Endodermal cell (in vitro differentiated cells): ENCODE measurements at regions not wholly inside any gene's neighbourhood (a gene's known extent, or its start where the extent isn't known, plus 50 kb on each side); places are given as distances from the start of the nearest gene placed in this dataset.

ENCODE experiments used
- DNase-seq: peaks from one replicate; pipeline ENCODE4 v3.0.0-alpha.2; 2017
- H3K27ac ChIP-seq: 2 replicates; pipeline ENCODE4 v1.5.1; 2013; ENCODE audit warnings: mild to moderate bottlenecking, low read depth, low read length, moderate library complexity
- H3K27me3 ChIP-seq: 2 replicates; pipeline ENCODE4 v1.6.1; 2013; ENCODE audit warnings: mild to moderate bottlenecking, low read length, moderate library complexity; ENCODE audit not compliant: insufficient read depth, control insufficient read depth, poor library complexity, severe bottlenecking
- H3K36me3 ChIP-seq: 2 replicates; pipeline ENCODE4 v1.7.0; 2013; ENCODE audit warnings: mild to moderate bottlenecking, low read length, moderate library complexity; ENCODE audit not compliant: control insufficient read depth, insufficient read depth
- H3K4me1 ChIP-seq: one replicate; pipeline ENCODE4 v1.7.0; 2013; ENCODE audit warnings: low read length; ENCODE audit not compliant: control insufficient read depth, insufficient read depth
- H3K4me3 ChIP-seq: 2 replicates; pipeline ENCODE4 v1.5.1; 2013; ENCODE audit warnings: mild to moderate bottlenecking, low read length, moderate library complexity
- H3K9ac ChIP-seq: 2 replicates; pipeline ENCODE4 v1.6.1; 2013; ENCODE audit warnings: mild to moderate bottlenecking, low read length, moderate library complexity; ENCODE audit not compliant: poor library complexity, severe bottlenecking; ENCODE audit errors: extremely low read depth
- H3K9me3 ChIP-seq: 2 replicates; pipeline ENCODE4 v1.6.1; 2013; ENCODE audit warnings: mild to moderate bottlenecking, low read length, moderate library complexity; ENCODE audit not compliant: control insufficient read depth
- H3K27ac Mint-ChIP-seq: 2 replicates; pipeline ENCODE4 v1.8.0; 2020; ENCODE audit warnings: mixed read lengths
- H3K27me3 Mint-ChIP-seq: 2 replicates; pipeline ENCODE4 v1.8.0; 2021; ENCODE audit warnings: mild to moderate bottlenecking, mixed read lengths; ENCODE audit not compliant: insufficient read depth
- H3K36me3 Mint-ChIP-seq: 2 replicates; pipeline ENCODE4 v1.8.0; 2020; ENCODE audit warnings: low read depth, mixed read lengths
- H3K4me1 Mint-ChIP-seq: 2 replicates; pipeline ENCODE4 v1.8.0; 2020; ENCODE audit warnings: mixed read lengths
- H3K4me3 Mint-ChIP-seq: 2 replicates; pipeline ENCODE4 v1.8.0; 2020; ENCODE audit warnings: mild to moderate bottlenecking, moderate library complexity, mixed read lengths
- H3K9me3 Mint-ChIP-seq: 2 replicates; pipeline ENCODE4 v1.8.0; 2020; ENCODE audit warnings: mild to moderate bottlenecking, mixed read lengths
- WGBS, 2 experiments: methylation state at CpG; one replicate each; pipeline versions ENCODE4 v1.1.5 to v1.1.7; 2013; ENCODE audit warnings: missing lambda C conversion rate in 2 of 2, mixed read lengths in 1 of 2; ENCODE audit not compliant: insufficient coverage in 1 of 2, insufficient read length in 1 of 2; 5-methylcytosine and 5-hydroxymethylcytosine counted together
- TF ChIP-seq, protein P1 (sequence below): fragments of 200-600 bp; sonication (generic); conservative IDR thresholded peaks from 2 replicates; pipeline ENCODE4 v1.5.0; 2021; ENCODE audit warnings: antibody characterized with exemption, mild to moderate bottlenecking

DNA sequence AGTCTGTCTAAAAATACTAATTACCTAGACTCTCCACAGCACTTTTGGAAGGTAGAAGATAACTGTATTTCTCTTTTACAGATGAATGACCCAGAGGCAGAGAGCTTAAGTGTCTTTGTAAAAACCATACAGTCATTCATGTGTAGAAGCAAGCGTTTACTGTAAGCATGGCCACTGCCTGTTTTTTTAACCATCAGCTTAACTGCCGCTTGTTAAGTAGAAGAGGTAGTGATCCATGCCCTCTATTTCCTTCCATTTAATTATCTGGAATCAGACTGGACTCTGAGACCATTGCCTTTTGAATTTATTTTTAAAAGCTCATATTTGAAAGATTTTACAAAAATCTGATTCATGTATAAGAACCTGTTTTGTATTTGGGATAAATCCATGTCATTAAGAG, 111.2 kb upstream of the TECRL start:
- peaks cover 2% of the 10 kb centered on the region for H3K9me3 Mint-ChIP-seq
- H3K36me3 ChIP-seq: no peaks in the 10 kb centered on the region
- H3K27me3 Mint-ChIP-seq: no peaks in the 10 kb centered on the region
- no peak overlapping the region for H3K27ac Mint-ChIP-seq
- TF ChIP-seq, protein P1, sequence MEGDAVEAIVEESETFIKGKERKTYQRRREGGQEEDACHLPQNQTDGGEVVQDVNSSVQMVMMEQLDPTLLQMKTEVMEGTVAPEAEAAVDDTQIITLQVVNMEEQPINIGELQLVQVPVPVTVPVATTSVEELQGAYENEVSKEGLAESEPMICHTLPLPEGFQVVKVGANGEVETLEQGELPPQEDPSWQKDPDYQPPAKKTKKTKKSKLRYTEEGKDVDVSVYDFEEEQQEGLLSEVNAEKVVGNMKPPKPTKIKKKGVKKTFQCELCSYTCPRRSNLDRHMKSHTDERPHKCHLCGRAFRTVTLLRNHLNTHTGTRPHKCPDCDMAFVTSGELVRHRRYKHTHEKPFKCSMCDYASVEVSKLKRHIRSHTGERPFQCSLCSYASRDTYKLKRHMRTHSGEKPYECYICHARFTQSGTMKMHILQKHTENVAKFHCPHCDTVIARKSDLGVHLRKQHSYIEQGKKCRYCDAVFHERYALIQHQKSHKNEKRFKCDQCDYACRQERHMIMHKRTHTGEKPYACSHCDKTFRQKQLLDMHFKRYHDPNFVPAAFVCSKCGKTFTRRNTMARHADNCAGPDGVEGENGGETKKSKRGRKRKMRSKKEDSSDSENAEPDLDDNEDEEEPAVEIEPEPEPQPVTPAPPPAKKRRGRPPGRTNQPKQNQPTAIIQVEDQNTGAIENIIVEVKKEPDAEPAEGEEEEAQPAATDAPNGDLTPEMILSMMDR: no peak
- no peak overlapping the region for H3K4me3 ChIP-seq
- no peak overlapping the region for H3K4me3 Mint-ChIP-seq
- no peaks in the 10 kb centered on the region for H3K27me3 ChIP-seq
- no peaks in the 10 kb centered on the region for H3K4me1 ChIP-seq
- peaks cover 2% of the 10 kb centered on the region for H3K36me3 Mint-ChIP-seq
- 70 to 81% methylated on average over 2 of the region's 2 CpGs for WGBS, 2 experiments
- no peak overlapping the region for H3K27ac ChIP-seq
- peaks cover 4% of the 10 kb centered on the region for H3K4me1 Mint-ChIP-seq
- no peak overlapping the region for H3K9ac ChIP-seq
- no peaks in the 10 kb centered on the region for H3K9me3 ChIP-seq
- DNase-seq: no peak

DNA sequence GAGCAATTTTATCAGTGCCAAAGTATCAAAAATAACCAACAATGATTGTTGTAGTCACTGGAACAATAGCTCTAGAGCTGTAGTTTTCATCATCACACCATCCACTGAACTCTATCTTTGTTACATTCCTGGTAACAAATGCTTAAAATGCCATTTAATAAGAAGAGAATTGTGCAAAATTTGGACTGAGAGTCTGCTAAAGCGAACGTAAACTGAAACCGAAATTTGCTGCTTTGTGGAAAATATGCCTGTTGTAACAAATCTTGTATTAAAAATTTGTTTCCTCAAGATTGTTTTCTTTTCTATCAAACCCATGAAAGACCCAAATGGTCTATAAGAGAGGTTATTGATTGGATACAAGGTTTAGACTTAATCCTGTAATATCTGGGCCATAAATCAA, 109.3 kb upstream of the TECRL start:
- no peak overlapping the region for H3K4me3 ChIP-seq
- Mint-ChIP-seq H3K36me3 (peaks cover 2% of the 10 kb centered on the region), H3K27me3 (no peaks in the 10 kb centered on the region), H3K4me3 (no peak overlapping the region), H3K9me3 (peaks cover 2% of the 10 kb centered on the region), H3K27ac (no peak overlapping the region), H3K4me1 (peaks cover 4% of the 10 kb centered on the region)
- no peak overlapping the region for H3K9ac ChIP-seq
- no peaks in the 10 kb centered on the region for H3K9me3 ChIP-seq
- H3K36me3 ChIP-seq: no peaks in the 10 kb centered on the region
- no peaks in the 10 kb centered on the region for H3K4me1 ChIP-seq
- H3K27me3 ChIP-seq: no peaks in the 10 kb centered on the region
- no peak for DNase-seq
- TF ChIP-seq, protein P1: no peak
- 91 to 100% methylated on average over 1 to 3 of the region's 3 CpGs for WGBS, 2 experiments
- H3K27ac ChIP-seq: no peak overlapping the region

DNA sequence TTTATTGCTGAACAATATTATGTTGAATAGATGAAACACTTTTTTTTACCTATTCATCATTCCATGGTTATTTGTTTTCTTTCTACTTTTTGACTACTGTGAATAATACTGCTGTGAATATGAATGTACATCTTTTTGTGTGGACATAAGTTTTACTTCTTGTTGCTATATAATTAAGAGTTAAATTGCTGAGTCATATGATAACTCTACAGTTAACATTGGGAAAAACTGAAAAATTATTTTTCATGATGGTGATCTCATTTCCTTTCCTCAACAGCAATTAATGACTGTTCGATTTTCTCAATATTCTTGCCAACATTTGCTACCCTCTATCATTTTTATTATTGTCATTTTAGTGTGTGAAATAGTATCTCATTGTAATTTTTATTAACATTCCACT, 106.9 kb upstream of the TECRL start:
- H3K4me3 Mint-ChIP-seq: no peak overlapping the region
- no peak overlapping the region for H3K27ac Mint-ChIP-seq
- no peaks in the 10 kb centered on the region for H3K36me3 ChIP-seq
- no peaks in the 10 kb centered on the region for H3K27me3 ChIP-seq
- no peak overlapping the region for H3K4me3 ChIP-seq
- H3K9me3 ChIP-seq: no peaks in the 10 kb centered on the region
- TF ChIP-seq, protein P1: no peak
- H3K27me3 Mint-ChIP-seq: no peaks in the 10 kb centered on the region
- H3K4me1 ChIP-seq: no peaks in the 10 kb centered on the region
- H3K36me3 Mint-ChIP-seq: no peaks in the 10 kb centered on the region
- H3K4me1 Mint-ChIP-seq: peaks cover 4% of the 10 kb centered on the region
- no peak overlapping the region for H3K9ac ChIP-seq
- DNase-seq: no peak
- WGBS, 2 experiments: no CpG with 5 or more reads among the region's 1 CpG
- H3K9me3 Mint-ChIP-seq: no peaks in the 10 kb centered on the region
- no peak overlapping the region for H3K27ac ChIP-seq
